ENCODE measurements at regions not wholly inside any gene's neighbourhood (a gene's known extent, or its start where the extent isn't known, plus 50 kb on each side); places are given as distances from the start of the nearest gene placed in this dataset.

DNA sequence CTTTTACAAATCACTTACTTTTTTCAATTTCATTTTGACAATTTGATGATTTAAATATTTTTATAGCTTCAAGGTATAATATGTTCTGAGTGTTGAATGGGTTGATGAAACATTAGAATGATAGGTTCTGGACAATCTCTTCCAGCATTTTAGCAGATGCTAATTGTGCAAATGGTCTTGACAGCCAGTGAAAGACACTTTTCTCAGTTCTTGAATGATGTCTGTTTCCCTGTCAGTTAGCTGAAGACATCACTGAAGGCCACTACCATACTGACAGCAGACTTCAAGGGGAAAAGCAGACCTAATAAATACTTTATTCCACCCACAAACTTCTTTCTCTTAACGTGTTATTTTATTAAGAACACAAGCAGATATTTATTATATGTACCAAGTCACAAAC is 498.6 kb downstream of the GRXCR1 start:
- DNase-seq (ENCODE audit: low read depth, low spot score) (no peak), FAIRE-seq (no peak)
- ChIA-PET CTCF (no interaction called here), POLR2A (no interaction called here)
- Histone ChIP-seq H2AFZ (ENCODE audit: low read depth, low read length) (no peak overlapping the region), H3K27ac (ENCODE audit: insufficient read depth, low read depth, low read length) (no peak overlapping the region), H3K9ac (replicated peaks; ENCODE audit: extremely low read depth, insufficient read depth, low read length) (no peak overlapping the region), H3K27me3 (ENCODE audit: control insufficient read depth in 2 of 2, insufficient read depth in 2 of 2, low read length in 2 of 2) (no peaks in the 10 kb centered on the region), H3K9me3 (replicated peaks; ENCODE audit: control insufficient read depth, insufficient read depth, low read length) (no peaks in the 10 kb centered on the region), H3K9me1 (replicated peaks; ENCODE audit: control insufficient read depth, extremely low read depth, insufficient read depth, low read length) (no peaks in the 10 kb centered on the region), H3K4me3 (replicated peaks in 1 of 3; ENCODE audit: insufficient read depth in 1 of 3, low read depth in 1 of 3, low read length in 3 of 3) (no peak overlapping the region), H4K20me1 (replicated peaks; ENCODE audit: control insufficient read depth, extremely low read depth, insufficient read depth, low read length) (no peaks in the 10 kb centered on the region), H3K4me2 (ENCODE audit: insufficient read depth, low read length) (no peak overlapping the region), H3K79me2 (ENCODE audit: control insufficient read depth, insufficient read depth, low read length) (no peaks in the 10 kb centered on the region), H3K4me1 (ENCODE audit: control insufficient read depth, extremely low read depth, insufficient read depth, low read length) (no peaks in the 10 kb centered on the region), H3K36me3 (ENCODE audit: control insufficient read depth in 2 of 2, extremely low read depth in 1 of 2, insufficient read depth in 2 of 2, low read length in 2 of 2) (no peaks in the 10 kb centered on the region)
- BruUV-seq (replicated peaks), result no TSS peak
- dilution Hi-C loops (cut with MboI; ENCODE audit: extremely low pct_ligation_motif_present, low sequenced_read_pairs), result no loop called here
- TF ChIP-seq GATA2 (IDR thresholded peaks at IDR 0.05; ENCODE audit: insufficient read depth, insufficient read length, low read depth, low read length), result no peak
- no peak for TF ChIP-seq JUN (IDR thresholded peaks at IDR 0.05; ENCODE audit: borderline replicate concordance, insufficient read depth, insufficient read length, low read depth)
- no peak for TF ChIP-seq FOS (IDR thresholded peaks at IDR 0.05; ENCODE audit: borderline replicate concordance, insufficient read depth, low read length)
- TF ChIP-seq, protein P1, sequence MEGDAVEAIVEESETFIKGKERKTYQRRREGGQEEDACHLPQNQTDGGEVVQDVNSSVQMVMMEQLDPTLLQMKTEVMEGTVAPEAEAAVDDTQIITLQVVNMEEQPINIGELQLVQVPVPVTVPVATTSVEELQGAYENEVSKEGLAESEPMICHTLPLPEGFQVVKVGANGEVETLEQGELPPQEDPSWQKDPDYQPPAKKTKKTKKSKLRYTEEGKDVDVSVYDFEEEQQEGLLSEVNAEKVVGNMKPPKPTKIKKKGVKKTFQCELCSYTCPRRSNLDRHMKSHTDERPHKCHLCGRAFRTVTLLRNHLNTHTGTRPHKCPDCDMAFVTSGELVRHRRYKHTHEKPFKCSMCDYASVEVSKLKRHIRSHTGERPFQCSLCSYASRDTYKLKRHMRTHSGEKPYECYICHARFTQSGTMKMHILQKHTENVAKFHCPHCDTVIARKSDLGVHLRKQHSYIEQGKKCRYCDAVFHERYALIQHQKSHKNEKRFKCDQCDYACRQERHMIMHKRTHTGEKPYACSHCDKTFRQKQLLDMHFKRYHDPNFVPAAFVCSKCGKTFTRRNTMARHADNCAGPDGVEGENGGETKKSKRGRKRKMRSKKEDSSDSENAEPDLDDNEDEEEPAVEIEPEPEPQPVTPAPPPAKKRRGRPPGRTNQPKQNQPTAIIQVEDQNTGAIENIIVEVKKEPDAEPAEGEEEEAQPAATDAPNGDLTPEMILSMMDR (IDR thresholded peaks at IDR 0.05; ENCODE audit: extremely low read depth in 1 of 2, insufficient read depth in 1 of 2, low read depth in 1 of 2, low read length in 2 of 2), result no peak
- TF ChIP-seq, protein P2, sequence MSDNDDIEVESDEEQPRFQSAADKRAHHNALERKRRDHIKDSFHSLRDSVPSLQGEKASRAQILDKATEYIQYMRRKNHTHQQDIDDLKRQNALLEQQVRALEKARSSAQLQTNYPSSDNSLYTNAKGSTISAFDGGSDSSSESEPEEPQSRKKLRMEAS (IDR thresholded peaks at IDR 0.05; ENCODE audit: insufficient read depth, insufficient read length), result no peak
- no peak for TF ChIP-seq EZH2 (IDR thresholded peaks at IDR 0.05; ENCODE audit: borderline replicate concordance, low read depth, low read length, severe bottlenecking)
- TF ChIP-seq POLR2A (IDR thresholded peaks at IDR 0.05; ENCODE audit: low read depth, low read length), result no peak
- no peak for TF ChIP-seq MYC (IDR thresholded peaks at IDR 0.05; ENCODE audit: low read depth, low read length)
- no peak for TF ChIP-seq POLR2AphosphoS5 (IDR thresholded peaks at IDR 0.05; ENCODE audit: insufficient read depth, low read depth, low read length)
- intact Hi-C loops (cut with micrococcal nuclease), result no loop called here
